Astrocyte of the spinal cord (primary cell): ENCODE measurements at regions not wholly inside any gene's neighbourhood (a gene's known extent, or its start where the extent isn't known, plus 50 kb on each side); places are given as distances from the start of the nearest gene placed in this dataset.

ENCODE experiments used
- DNase-seq: peaks from one replicate; pipeline ENCODE4 v3.0.0; 2011; ENCODE audit warnings: low read depth, low spot score
- H3K4me3 ChIP-seq: 2 replicates; pipeline ENCODE4 v1.5.1; 2011; ENCODE audit warnings: low read depth, mild to moderate bottlenecking, low read length, moderate library complexity
- in situ Hi-C: cut with HindIII; loops from 2 replicates; pipeline ENCODE4 v1.10.0; 2017; ENCODE audit warnings: low sequenced_read_pairs
- TF ChIP-seq, protein P1 (sequence below): IDR thresholded peaks from 2 replicates; pipeline ENCODE4 v1.5.1; 2012; ENCODE audit warnings: low read depth, mild to moderate bottlenecking, low read length, inconsistent platforms

DNA sequence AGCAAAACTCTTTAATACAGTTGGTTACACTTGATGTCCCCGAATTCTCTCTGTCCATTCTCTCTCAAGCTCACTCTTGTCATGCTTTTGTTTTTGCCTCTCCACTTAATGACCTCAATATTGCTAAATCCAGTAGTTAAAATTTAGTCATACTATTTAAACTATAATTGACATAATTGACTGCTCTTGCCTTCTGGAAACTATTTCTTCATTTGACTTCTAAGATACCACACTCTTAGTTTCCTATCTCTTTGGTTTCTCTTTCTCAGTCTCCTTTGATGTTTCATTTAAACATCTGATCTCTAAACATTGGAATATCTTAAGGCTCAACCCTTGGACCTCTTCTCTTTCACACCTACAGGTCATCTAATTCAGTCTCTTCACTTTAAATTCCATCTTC lies 211.3 kb downstream of the COG6 start:
- no peak overlapping the region for H3K4me3 ChIP-seq
- no peak for DNase-seq
- in situ Hi-C loops = no loop called here
- TF ChIP-seq, protein P1, sequence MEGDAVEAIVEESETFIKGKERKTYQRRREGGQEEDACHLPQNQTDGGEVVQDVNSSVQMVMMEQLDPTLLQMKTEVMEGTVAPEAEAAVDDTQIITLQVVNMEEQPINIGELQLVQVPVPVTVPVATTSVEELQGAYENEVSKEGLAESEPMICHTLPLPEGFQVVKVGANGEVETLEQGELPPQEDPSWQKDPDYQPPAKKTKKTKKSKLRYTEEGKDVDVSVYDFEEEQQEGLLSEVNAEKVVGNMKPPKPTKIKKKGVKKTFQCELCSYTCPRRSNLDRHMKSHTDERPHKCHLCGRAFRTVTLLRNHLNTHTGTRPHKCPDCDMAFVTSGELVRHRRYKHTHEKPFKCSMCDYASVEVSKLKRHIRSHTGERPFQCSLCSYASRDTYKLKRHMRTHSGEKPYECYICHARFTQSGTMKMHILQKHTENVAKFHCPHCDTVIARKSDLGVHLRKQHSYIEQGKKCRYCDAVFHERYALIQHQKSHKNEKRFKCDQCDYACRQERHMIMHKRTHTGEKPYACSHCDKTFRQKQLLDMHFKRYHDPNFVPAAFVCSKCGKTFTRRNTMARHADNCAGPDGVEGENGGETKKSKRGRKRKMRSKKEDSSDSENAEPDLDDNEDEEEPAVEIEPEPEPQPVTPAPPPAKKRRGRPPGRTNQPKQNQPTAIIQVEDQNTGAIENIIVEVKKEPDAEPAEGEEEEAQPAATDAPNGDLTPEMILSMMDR = no peak

DNA sequence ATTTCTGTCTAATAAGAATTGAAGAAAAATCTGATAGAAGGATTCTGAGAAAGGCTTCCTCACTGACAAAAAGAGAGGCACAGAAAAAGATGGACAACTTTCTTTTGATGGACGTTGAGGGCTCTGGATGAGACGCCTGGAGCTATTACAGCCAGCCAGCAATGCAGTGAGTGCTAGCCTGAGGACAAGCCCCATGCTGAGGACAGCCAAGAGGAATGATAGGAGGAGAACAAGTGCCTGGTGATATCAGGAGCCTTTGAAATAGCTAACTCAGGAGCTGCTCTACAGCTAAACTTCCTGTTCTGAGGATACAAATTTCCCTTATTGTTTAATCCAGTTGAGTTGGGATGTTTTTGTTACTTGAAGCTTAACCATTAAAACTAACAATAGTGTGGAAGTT lies 212.3 kb downstream of the COG6 start:
- no peak for DNase-seq
- TF ChIP-seq, protein P1 = no peak
- in situ Hi-C loops = no loop called here
- H3K4me3 ChIP-seq = no peak overlapping the region

DNA sequence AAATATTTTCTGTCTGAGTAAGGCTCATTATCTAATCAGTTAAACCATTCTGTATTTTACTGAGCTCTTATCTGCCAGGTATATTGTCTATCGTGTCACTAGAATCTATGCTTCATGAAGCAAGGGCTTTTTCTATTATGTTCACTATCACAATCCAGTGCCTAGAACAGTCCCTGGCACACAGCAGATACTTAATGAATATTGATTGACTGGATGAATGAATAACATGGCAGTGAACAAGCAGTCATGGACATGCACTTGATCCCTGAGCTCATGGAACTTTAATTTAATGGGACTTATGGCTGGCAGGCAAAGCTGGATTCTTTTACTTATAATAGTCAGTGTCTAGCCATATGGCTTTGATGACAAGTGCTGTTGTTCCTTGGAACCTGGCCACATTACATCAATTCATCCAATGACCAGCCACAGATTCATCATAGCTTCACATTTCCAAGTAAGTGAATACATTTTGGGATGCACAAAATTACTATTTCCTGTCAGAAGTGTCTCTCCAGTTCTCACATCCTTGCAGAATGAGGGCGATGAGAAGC lies 214.8 kb downstream of the COG6 start:
- no peak overlapping the region for H3K4me3 ChIP-seq
- DNase-seq = no peak
- TF ChIP-seq, protein P1 = no peak
- in situ Hi-C loops = no loop called here

DNA sequence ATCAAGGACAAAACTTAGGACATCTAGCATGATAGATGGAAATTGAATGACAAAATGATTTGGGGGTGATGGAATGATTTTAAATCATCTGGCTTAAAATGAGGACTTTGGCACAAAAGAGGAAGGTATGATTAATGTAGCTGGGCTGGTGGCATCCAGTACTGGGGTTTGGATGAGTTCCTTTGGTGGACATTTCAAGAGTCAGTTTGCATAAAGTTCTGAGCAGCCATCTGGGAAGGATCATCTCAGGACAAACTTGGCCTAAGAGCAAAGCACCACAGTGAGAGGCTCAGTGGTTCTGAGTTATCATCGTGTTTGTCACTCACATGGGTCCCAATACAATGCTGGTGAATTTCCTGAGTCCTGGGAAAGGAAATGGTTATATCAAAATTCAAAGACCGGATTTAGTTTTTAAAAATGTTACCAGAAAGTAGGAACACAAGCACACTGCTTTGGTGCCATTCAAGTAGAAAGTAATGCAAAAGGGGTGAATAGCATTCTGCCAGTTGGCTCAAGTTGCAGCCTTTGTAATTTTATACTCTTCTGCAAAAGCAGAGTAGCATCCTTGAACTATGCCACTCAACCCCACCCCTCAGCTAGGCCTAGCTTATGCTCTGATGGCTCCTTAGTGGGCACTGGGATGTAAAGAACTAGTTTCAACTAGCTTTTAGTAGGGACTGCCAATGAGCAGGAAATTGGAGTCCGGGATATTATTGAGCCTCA lies 219.0 kb downstream of the COG6 start:
- no peak for DNase-seq
- in situ Hi-C loops = no loop called here
- no peak overlapping the region for H3K4me3 ChIP-seq
- TF ChIP-seq, protein P1 = no peak

DNA sequence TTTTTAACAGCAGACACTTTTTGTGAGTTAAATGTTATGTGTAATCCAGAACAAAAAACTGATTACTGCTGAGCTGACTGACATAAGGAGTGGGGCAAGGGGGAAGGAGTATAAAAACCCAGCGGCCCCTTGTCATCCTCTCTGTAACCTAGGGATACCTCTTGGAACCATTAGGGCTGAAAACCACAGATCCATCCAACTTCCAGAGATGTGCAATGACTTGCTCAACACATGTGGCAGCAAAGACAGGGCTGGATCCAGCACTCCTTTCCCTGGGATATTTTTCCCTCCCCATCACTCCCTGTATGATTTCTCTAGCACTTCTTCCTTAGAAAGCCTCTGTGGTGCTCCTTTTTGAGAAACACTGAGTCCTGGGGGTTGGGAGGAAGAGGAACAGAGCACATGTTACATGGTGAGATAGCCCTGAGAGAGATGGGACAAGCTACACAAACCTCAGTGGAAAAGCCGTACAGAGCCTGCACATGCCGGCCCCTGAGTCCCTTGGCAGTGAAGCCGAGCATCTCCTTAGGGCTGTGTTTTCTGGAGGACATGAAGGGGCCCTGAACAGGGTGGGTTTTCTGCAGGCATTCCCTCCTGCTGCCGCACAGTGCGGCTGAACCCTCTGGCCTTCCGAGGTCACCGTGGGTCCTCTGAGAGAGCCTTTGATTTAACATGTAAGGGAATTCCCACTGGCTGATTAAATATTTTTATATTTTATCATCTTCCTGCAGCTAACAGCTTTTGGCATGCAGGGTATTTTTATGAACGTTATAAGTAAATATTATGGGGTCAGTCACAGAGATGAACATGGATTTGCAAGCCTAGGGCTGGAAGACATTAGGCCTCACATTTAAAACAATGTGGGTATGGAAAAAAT lies 219.9 kb downstream of the COG6 start:
- H3K4me3 ChIP-seq = no peak overlapping the region
- peak; percentile 57 for DNase-seq
- in situ Hi-C loops = no loop called here
- TF ChIP-seq, protein P1 = no peak

DNA sequence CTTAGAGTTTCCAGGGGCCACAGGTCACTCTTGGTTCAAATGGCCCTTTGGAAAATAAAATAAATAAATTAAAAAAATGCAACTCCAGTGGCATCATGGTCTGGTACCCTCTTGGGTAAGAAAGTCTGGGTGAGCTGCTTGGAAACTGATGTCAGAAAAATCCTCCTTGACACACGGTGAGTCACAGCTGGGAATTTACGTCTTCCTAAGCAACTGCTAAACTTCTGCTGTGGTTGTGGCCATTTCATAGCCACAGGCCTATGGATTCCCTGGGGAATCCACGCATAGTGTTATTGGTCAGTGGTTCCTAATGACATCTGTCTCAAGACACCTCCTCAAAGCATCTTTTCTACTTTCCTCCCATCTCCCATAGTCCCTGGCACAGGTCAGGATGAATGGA lies 220.8 kb downstream of the COG6 start:
- in situ Hi-C loops = no loop called here
- peak; percentile 89 for DNase-seq
- TF ChIP-seq, protein P1 = no peak
- no peak overlapping the region for H3K4me3 ChIP-seq
